GM21737 (cell line): ENCODE measurements at regions not wholly inside any gene's neighbourhood (a gene's known extent, or its start where the extent isn't known, plus 50 kb on each side); places are given as distances from the start of the nearest gene placed in this dataset.
"Not testable (repeated sequence)": the region's sequence is repeated elsewhere in the genome, so short reads cannot be mapped to it uniquely, and the experiment has no call there.

Experiments used
- ATAC-seq: cut with Tn5 transposase; IDR thresholded peaks from one replicate; pipeline ENCODE4 v1.9.1; 2021; ENCODE audit warnings: mild to moderate bottlenecking, moderate library complexity; ENCODE audit not compliant: unreplicated experiment

- no peak for ATAC-seq
Measured at GRCh38 chr6:140732991-140733390, 1358.5 kb upstream of the CITED2 start.

GRCh38 chr6:140732155-140732554 is 1357.7 kb upstream of the CITED2 start:
- no peak for ATAC-seq

GRCh38 chr6:140731741-140732140 is 1357.3 kb upstream of the CITED2 start:
- ATAC-seq: no peak

- ATAC-seq: no peak
Measured at GRCh38 chr6:140729521-140729920, 1355.1 kb upstream of the CITED2 start.

- no peak for ATAC-seq
Measured at GRCh38 chr6:140718021-140718420, 1343.6 kb upstream of the CITED2 start.

GRCh38 chr6:140713495-140713894 is 1339.0 kb upstream of the CITED2 start:
- no peak for ATAC-seq

- no peak for ATAC-seq
Measured at GRCh38 chr6:140711019-140711613, 1336.7 kb upstream of the CITED2 start.

GRCh38 chr6:140708441-140708840 is 1334.0 kb upstream of the CITED2 start:
- ATAC-seq: no peak

- not testable (repeated sequence) for ATAC-seq
Measured at GRCh38 chr6:140704008-140704407, 1329.6 kb upstream of the CITED2 start.

GRCh38 chr6:140697585-140697984 is 1323.1 kb upstream of the CITED2 start:
- no peak for ATAC-seq

- ATAC-seq: no peak
Measured at GRCh38 chr6:140684776-140685550, 1310.5 kb upstream of the CITED2 start.

GRCh38 chr6:140677781-140678528 is 1303.5 kb upstream of the CITED2 start:
- ATAC-seq: no peak

- ATAC-seq: no peak
Measured at GRCh38 chr6:140671926-140672325, 1297.5 kb upstream of the CITED2 start.

- no peak for ATAC-seq
Measured at GRCh38 chr6:140670021-140670420, 1295.6 kb upstream of the CITED2 start.

GRCh38 chr6:140669321-140669720 is 1294.9 kb upstream of the CITED2 start:
- no peak for ATAC-seq

- ATAC-seq: no peak
Measured at GRCh38 chr6:140663772-140664171, 1289.3 kb upstream of the CITED2 start.

GRCh38 chr6:140663094-140663493 is 1288.6 kb upstream of the CITED2 start:
- no peak for ATAC-seq

GRCh38 chr6:140661691-140662090 is 1287.2 kb upstream of the CITED2 start:
- ATAC-seq: no peak

GRCh38 chr6:140660295-140660694 is 1285.8 kb upstream of the CITED2 start:
- ATAC-seq: no peak

GRCh38 chr6:140653972-140654371 is 1279.5 kb upstream of the CITED2 start:
- no peak for ATAC-seq

- no peak for ATAC-seq
Measured at GRCh38 chr6:140653506-140653905, 1279.1 kb upstream of the CITED2 start.

- ATAC-seq: not testable (repeated sequence)
Measured at GRCh38 chr6:140649502-140649901, 1275.1 kb upstream of the CITED2 start.
